IPS DF 4.7 (cell line): ENCODE measurements at regions not wholly inside any gene's neighbourhood (a gene's known extent, or its start where the extent isn't known, plus 50 kb on each side); places are given as distances from the start of the nearest gene placed in this dataset.

Experiments
- DNase-seq: peaks from one replicate; pipeline ENCODE4 v3.0.0-alpha.2; 2013; ENCODE audit warnings: low spot score; ENCODE audit errors: extremely low read depth

GRCh38 chr6:170034294-170034693 lies 256.6 kb downstream of the DLL1 start:
- no peak for DNase-seq

GRCh38 chr6:170033666-170034065 lies 257.2 kb downstream of the DLL1 start:
- no peak for DNase-seq

- no peak for DNase-seq
Measured at GRCh38 chr6:170032706-170033309, 258.1 kb downstream of the DLL1 start.

GRCh38 chr6:170032197-170032596 lies 258.7 kb downstream of the DLL1 start:
- no peak for DNase-seq

GRCh38 chr6:170031684-170032121 lies 259.2 kb downstream of the DLL1 start:
- DNase-seq: no peak

- DNase-seq: no peak
Measured at GRCh38 chr6:170030821-170031471, 259.9 kb downstream of the DLL1 start.

- no peak for DNase-seq
Measured at GRCh38 chr6:170030284-170030815, 260.5 kb downstream of the DLL1 start.

- DNase-seq: no peak
Measured at GRCh38 chr6:170029416-170030283, 261.2 kb downstream of the DLL1 start.

- no peak for DNase-seq
Measured at GRCh38 chr6:170028629-170029345, 262.1 kb downstream of the DLL1 start.

- no peak for DNase-seq
Measured at GRCh38 chr6:170027647-170028043, 263.2 kb downstream of the DLL1 start.

- no peak for DNase-seq
Measured at GRCh38 chr6:170026751-170027646, 263.9 kb downstream of the DLL1 start.

- no peak for DNase-seq
Measured at GRCh38 chr6:170025935-170026750, 264.7 kb downstream of the DLL1 start.

GRCh38 chr6:170025341-170025911 lies 265.5 kb downstream of the DLL1 start:
- DNase-seq: no peak

GRCh38 chr6:170024940-170025339 lies 265.9 kb downstream of the DLL1 start:
- DNase-seq: no peak

GRCh38 chr6:170023620-170024521 lies 267.0 kb downstream of the DLL1 start:
- DNase-seq: no peak

- no peak for DNase-seq
Measured at GRCh38 chr6:170022827-170023619, 267.9 kb downstream of the DLL1 start.

GRCh38 chr6:170022291-170022722 lies 268.6 kb downstream of the DLL1 start:
- no peak for DNase-seq
